HUES64 (cell line): ENCODE measurements at regions not wholly inside any gene's neighbourhood (a gene's known extent, or its start where the extent isn't known, plus 50 kb on each side); places are given as distances from the start of the nearest gene placed in this dataset.

Source experiments
- H3K27ac ChIP-seq: 2 replicates; pipeline ENCODE4 v1.7.0; 2013; ENCODE audit warnings: low read depth, low read length, inconsistent platforms
- H3K27me3 ChIP-seq: 2 replicates; pipeline ENCODE4 v1.6.1; 2013; ENCODE audit warnings: mild to moderate bottlenecking, low read length; ENCODE audit not compliant: insufficient read depth
- H3K36me3 ChIP-seq: 2 replicates; pipeline ENCODE4 v1.6.1; 2013; ENCODE audit warnings: mild to moderate bottlenecking, low read length; ENCODE audit not compliant: insufficient read depth
- H3K4me1 ChIP-seq: 2 replicates; pipeline ENCODE4 v1.6.1; 2013; ENCODE audit warnings: mild to moderate bottlenecking, low read length, moderate library complexity; ENCODE audit not compliant: insufficient read depth
- H3K4me3 ChIP-seq: 2 replicates; pipeline ENCODE4 v1.5.1; 2013; ENCODE audit warnings: mild to moderate bottlenecking, low read length, moderate library complexity
- H3K9ac ChIP-seq: 2 replicates; pipeline ENCODE4 v1.6.1; 2013; ENCODE audit warnings: mild to moderate bottlenecking, low read depth, low read length
- H3K9me3 ChIP-seq: 2 replicates; pipeline ENCODE4 v1.6.1; 2013; ENCODE audit warnings: low read depth, low read length; ENCODE audit not compliant: insufficient read depth
- WGBS: fragments of 150-250, 120-280 bp; methylation state at CpG from one replicate; pipeline ENCODE4 v1.1.7; 2013; ENCODE audit warnings: missing lambda C conversion rate; 5-methylcytosine and 5-hydroxymethylcytosine counted together

DNA sequence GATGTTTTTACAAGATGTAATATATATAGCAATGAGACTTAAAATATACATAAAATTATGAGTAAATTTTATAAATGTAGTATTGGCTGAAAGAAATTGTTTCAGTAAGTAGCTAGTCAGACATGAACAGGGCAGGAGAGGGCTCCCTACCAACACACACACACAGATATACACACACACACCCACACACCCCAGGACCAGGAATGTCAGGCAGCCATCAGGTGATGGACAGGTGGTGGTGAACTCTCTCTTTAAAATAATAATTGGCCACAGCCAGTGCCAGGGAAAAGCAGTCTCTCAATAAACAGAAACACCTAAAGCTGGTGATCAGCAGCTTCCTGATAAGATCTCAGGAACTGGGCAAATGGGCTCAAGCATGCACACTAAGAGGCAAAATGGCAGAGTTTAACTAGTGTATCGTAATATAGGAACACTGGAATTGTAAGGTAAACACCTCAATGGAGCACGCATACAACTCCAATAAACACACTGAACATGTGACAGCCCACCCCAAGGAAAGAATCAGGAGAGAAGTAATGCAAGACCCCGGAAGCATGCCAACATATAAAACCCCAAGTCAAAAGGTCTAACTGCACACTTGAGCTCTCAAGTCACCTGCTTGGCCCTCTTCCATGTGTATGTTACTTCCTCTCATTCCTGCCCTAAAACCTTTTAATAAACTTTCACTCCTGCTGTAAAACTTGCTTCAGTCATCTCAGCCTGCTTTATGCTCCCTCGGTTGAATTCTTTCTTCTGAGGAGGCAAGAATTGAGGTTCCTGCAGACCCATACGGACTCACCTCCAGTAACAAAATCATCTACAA is 1034.1 kb upstream of the SEMA6D start:
- H3K9me3 ChIP-seq, result no peaks in the 10 kb centered on the region
- H3K4me3 ChIP-seq, result no peak overlapping the region
- no peak overlapping the region for H3K9ac ChIP-seq
- WGBS, result 88% methylated on average over 5 of the region's 5 CpGs
- H3K4me1 ChIP-seq, result peaks cover 14% of the 10 kb centered on the region
- H3K27me3 ChIP-seq, result no peaks in the 10 kb centered on the region
- no peak overlapping the region for H3K27ac ChIP-seq
- no peaks in the 10 kb centered on the region for H3K36me3 ChIP-seq

GRCh38 chr15:46685096-46685495 is 1032.2 kb upstream of the SEMA6D start:
- Histone ChIP-seq H3K27me3 (no peaks in the 10 kb centered on the region), H3K27ac (no peak overlapping the region), H3K4me1 (peaks cover 9% of the 10 kb centered on the region), H3K9ac (no peak overlapping the region), H3K9me3 (no peaks in the 10 kb centered on the region), H3K4me3 (no peak overlapping the region), H3K36me3 (no peaks in the 10 kb centered on the region)
- WGBS, result no CpG with 5 or more reads among the region's 1 CpG

DNA sequence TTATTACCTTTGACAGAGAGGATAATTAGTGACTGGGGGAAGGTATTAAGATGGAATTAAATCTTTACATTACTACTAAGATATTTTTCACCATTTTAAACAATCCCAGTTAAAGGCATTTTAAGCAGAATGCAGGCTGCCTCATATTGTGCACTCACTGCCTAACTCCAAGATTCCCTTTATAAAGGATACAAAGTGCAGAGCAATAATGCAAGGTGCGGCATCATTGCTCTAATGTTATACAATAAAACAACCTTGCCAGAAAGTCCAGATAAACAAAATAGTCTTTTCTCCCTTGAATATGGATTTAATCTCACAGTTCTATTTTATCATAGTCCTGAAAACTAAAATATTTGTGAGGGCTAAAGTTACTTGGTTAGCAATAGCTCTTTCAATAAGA is 1031.6 kb upstream of the SEMA6D start:
- WGBS, result 100% methylated on average over 1 of the region's 1 CpG
- no peak overlapping the region for H3K4me3 ChIP-seq
- no peaks in the 10 kb centered on the region for H3K27me3 ChIP-seq
- no peaks in the 10 kb centered on the region for H3K36me3 ChIP-seq
- no peaks in the 10 kb centered on the region for H3K9me3 ChIP-seq
- peaks cover 6% of the 10 kb centered on the region for H3K4me1 ChIP-seq
- H3K9ac ChIP-seq, result no peak overlapping the region
- no peak overlapping the region for H3K27ac ChIP-seq

DNA sequence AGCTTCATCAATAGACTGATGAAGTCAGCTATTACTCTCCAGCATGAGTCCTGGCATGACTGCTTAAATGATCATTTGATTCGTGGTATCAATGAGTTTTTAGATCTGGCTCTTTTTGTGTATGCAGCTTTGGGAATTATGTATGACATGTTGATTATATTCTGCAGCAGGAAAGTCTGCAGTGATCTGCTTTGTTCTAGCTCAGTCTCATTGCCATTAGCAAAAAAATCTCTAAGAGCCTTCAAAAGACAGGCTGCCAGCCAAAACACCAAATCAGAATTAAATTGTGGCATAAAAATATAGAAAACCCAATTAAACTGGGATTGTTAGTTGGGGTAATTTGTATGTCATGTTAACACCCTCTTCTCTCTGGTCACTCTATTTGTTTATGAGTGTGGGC is 1021.0 kb upstream of the SEMA6D start:
- 89% methylated on average over 1 of the region's 1 CpG for WGBS
- no peak overlapping the region for H3K9ac ChIP-seq
- no peaks in the 10 kb centered on the region for H3K36me3 ChIP-seq
- H3K27ac ChIP-seq, result no peak overlapping the region
- H3K27me3 ChIP-seq, result no peaks in the 10 kb centered on the region
- no peaks in the 10 kb centered on the region for H3K9me3 ChIP-seq
- H3K4me1 ChIP-seq, result no peaks in the 10 kb centered on the region
- no peak overlapping the region for H3K4me3 ChIP-seq

GRCh38 chr15:46701346-46701745 is 1016.0 kb upstream of the SEMA6D start:
- 100% methylated on average over 1 of the region's 1 CpG for WGBS
- no peaks in the 10 kb centered on the region for H3K4me1 ChIP-seq
- no peaks in the 10 kb centered on the region for H3K27me3 ChIP-seq

GRCh38 chr15:46701896-46702295 is 1015.4 kb upstream of the SEMA6D start:
- 91% methylated on average over 3 of the region's 4 CpGs for WGBS
- H3K27me3 ChIP-seq, result no peaks in the 10 kb centered on the region
- H3K4me3 ChIP-seq, result no peak overlapping the region
- no peak overlapping the region for H3K9ac ChIP-seq
- H3K36me3 ChIP-seq, result no peaks in the 10 kb centered on the region
- H3K4me1 ChIP-seq, result no peaks in the 10 kb centered on the region
- no peak overlapping the region for H3K27ac ChIP-seq
- no peaks in the 10 kb centered on the region for H3K9me3 ChIP-seq

More at GRCh38 chr15:46701346-46701745, 1016.0 kb upstream of the SEMA6D start:
- Histone ChIP-seq H3K36me3 (no peaks in the 10 kb centered on the region), H3K27ac (no peak overlapping the region), H3K9ac (no peak overlapping the region), H3K4me3 (no peak overlapping the region), H3K9me3 (no peaks in the 10 kb centered on the region)

DNA sequence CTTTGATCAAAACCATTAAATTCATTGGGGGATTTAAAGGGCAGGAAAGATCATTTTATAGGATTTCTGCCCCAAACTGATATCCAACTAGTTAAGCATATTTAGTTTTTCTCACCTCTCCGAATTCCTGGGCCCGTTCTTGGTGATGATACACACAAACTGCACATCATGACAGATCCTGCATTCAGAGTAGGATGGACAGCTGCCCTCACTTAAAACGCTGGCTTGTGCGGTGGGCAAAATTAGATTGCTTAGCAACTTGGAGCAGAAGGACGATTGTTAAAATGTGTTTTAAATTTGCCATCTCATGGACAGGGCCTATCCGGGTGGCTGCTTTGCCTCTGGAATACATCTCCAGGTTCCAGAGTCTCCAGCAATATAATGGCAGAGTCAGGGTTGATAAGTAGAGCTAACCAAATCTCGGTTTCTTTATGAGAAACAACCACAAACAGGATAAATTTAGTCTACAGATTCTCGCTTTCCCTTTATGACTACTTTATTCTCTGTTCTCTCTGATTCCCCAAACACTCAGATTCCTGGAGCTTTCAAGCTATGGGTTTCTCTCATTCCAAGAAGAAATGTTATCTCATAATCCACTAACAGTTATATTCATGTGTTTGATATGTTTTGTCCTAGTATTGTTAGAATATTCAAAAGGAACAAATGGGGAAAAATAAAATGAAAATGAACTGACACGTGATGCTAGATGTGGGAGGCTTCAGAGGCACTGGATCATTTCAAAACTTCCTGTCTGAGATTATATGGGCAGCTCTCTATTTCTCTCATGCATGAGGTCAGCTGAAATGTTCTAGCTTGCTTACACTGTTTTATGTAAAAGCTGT is 1014.1 kb upstream of the SEMA6D start:
- WGBS, result 96% methylated on average over 9 of the region's 9 CpGs
- Histone ChIP-seq H3K27me3 (no peaks in the 10 kb centered on the region), H3K4me1 (no peaks in the 10 kb centered on the region), H3K27ac (no peak overlapping the region), H3K36me3 (no peaks in the 10 kb centered on the region), H3K9me3 (no peaks in the 10 kb centered on the region), H3K9ac (no peak overlapping the region), H3K4me3 (no peak overlapping the region)

DNA sequence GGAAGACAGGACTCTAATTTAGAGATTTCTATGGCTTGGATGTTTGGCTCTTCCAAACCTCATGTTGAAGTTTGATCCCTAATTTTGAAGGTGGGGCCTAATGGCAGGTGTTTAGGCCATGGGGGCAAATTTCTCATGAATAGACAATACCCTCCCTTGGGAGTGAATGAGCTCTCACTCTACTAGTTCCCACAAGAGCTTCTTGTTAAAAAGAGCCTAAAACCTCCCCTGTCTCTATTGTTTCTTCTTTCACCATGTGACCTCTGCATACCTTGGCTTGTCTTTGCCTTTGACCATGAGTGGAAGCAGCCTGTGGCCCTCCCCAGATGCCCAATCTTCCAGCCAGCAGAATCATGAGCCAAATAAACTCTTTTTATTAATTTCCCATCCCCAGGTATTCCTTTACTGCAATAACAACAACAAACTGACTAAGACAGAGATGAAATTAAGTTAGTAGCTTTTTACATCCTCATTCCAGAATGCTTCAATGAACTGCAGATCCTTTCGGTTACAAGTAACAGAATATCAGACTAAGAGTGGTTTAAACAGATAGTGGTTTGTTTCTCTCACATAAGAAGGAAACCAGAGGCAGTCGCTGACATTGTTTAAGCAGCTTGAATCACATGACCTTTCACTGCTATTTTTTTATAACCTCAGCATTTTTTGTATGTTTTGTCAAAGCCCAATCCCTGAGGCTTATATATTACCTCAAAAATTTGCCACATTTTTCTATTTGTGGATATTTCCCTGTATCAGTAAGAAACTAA is 1013.3 kb upstream of the SEMA6D start:
- H3K4me1 ChIP-seq, result no peaks in the 10 kb centered on the region
- H3K4me3 ChIP-seq, result no peak overlapping the region
- H3K36me3 ChIP-seq, result no peaks in the 10 kb centered on the region
- no peaks in the 10 kb centered on the region for H3K27me3 ChIP-seq
- no peak overlapping the region for H3K9ac ChIP-seq
- WGBS, result 96% methylated on average over 2 of the region's 2 CpGs
- H3K27ac ChIP-seq, result no peak overlapping the region
- no peaks in the 10 kb centered on the region for H3K9me3 ChIP-seq

GRCh38 chr15:46707452-46707851 is 1009.9 kb upstream of the SEMA6D start:
- H3K4me3 ChIP-seq, result no peak overlapping the region
- H3K9ac ChIP-seq, result no peak overlapping the region
- whole genome bisulfite sequencing, result 100% methylated on average over 1 of the region's 1 CpG
- no peak overlapping the region for H3K27ac ChIP-seq
- no peaks in the 10 kb centered on the region for H3K36me3 ChIP-seq
- H3K9me3 ChIP-seq, result no peaks in the 10 kb centered on the region
- H3K27me3 ChIP-seq, result no peaks in the 10 kb centered on the region
- H3K4me1 ChIP-seq, result no peaks in the 10 kb centered on the region

DNA sequence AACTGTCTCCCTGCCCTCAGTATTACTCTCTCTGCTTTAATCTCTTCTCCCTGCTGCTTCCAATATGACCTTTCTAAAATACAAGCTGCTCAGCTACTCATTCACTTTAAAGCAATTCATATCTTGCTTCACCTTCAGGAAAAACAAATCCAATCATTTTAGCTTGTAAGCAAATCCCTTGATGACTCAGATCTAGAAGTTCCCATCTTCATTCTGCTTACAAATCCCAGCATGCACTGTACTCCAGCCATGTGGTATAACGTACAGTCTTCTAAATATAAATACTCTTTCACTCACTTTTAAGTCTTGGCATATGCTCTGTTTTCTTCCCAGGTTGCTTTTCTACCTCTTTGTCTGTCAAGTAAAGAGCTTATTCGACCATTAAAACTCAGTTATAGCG is 1009.1 kb upstream of the SEMA6D start:
- Histone ChIP-seq H3K4me3 (no peak overlapping the region), H3K36me3 (no peaks in the 10 kb centered on the region), H3K27me3 (no peaks in the 10 kb centered on the region), H3K9ac (no peak overlapping the region), H3K9me3 (no peaks in the 10 kb centered on the region), H3K27ac (no peak overlapping the region), H3K4me1 (no peaks in the 10 kb centered on the region)
- 91% methylated on average over 3 of the region's 3 CpGs for WGBS
